ENCODE measurements at regions not wholly inside any gene's neighbourhood (a gene's known extent, or its start where the extent isn't known, plus 50 kb on each side); places are given as distances from the start of the nearest gene placed in this dataset.

DNA sequence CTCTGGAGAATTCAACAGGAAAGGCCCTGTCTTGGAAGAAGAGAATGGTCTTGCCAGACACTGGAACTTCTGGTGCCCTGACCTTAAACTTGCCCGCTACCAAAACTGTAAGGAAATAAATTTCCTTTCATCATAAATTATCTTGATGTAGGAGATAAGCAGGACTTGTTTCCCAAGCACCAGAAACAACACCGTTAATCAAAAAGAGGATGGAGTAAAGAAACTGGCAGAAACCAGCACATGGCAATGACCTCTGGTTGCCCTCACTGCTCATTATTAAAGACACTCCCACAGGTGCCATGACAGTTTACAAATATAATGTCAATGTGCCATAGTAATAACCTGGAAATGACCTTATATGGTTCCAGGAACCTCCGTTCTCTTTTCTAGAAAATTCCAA lies 426.1 kb downstream of the EDEM1 start:
- no peaks in the 10 kb centered on the region for H3K4me1 Mint-ChIP-seq (ENCODE audit: unreplicated experiment)
- no peak for DNase-seq (ENCODE audit: extremely low spot score, unreplicated experiment)
- peaks cover 14% of the 10 kb centered on the region for H3K9me3 Mint-ChIP-seq (ENCODE audit: unreplicated experiment)
- H3K4me3 Mint-ChIP-seq (ENCODE audit: unreplicated experiment), result no peak overlapping the region
- TF ChIP-seq, protein P1, sequence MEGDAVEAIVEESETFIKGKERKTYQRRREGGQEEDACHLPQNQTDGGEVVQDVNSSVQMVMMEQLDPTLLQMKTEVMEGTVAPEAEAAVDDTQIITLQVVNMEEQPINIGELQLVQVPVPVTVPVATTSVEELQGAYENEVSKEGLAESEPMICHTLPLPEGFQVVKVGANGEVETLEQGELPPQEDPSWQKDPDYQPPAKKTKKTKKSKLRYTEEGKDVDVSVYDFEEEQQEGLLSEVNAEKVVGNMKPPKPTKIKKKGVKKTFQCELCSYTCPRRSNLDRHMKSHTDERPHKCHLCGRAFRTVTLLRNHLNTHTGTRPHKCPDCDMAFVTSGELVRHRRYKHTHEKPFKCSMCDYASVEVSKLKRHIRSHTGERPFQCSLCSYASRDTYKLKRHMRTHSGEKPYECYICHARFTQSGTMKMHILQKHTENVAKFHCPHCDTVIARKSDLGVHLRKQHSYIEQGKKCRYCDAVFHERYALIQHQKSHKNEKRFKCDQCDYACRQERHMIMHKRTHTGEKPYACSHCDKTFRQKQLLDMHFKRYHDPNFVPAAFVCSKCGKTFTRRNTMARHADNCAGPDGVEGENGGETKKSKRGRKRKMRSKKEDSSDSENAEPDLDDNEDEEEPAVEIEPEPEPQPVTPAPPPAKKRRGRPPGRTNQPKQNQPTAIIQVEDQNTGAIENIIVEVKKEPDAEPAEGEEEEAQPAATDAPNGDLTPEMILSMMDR (IDR thresholded peaks at IDR 0.05), result no peak
- H3K27me3 Mint-ChIP-seq (ENCODE audit: unreplicated experiment), result no peaks in the 10 kb centered on the region
- no peak overlapping the region for H3K27ac Mint-ChIP-seq (ENCODE audit: unreplicated experiment)
- H3K36me3 Mint-ChIP-seq (ENCODE audit: unreplicated experiment), result no peaks in the 10 kb centered on the region

DNA sequence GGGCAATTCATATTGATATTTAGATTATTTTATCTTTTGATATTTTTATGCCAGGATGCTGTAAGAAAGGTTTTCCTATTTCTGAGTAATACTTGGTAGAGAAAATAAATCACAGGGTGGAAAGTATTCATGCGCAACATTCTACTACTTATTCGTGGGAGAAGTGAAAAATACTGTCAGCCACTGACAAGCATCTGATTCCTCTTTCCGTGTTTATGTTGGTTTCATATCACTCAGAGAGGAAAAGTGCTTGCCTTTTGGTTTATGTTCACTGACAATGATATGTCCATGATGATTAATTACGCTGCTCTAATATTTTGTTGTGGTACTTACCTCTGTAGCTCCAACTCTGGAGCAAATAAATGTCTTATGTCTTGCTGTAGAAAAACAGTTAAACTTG lies 429.4 kb downstream of the EDEM1 start:
- H3K9me3 Mint-ChIP-seq (ENCODE audit: unreplicated experiment), result peaks cover 15% of the 10 kb centered on the region
- TF ChIP-seq, protein P1 (IDR thresholded peaks at IDR 0.05), result no peak
- no peak for DNase-seq (ENCODE audit: extremely low spot score, unreplicated experiment)
- H3K27ac Mint-ChIP-seq (ENCODE audit: unreplicated experiment), result no peak overlapping the region
- no peaks in the 10 kb centered on the region for H3K36me3 Mint-ChIP-seq (ENCODE audit: unreplicated experiment)
- H3K4me1 Mint-ChIP-seq (ENCODE audit: unreplicated experiment), result no peaks in the 10 kb centered on the region
- no peak overlapping the region for H3K4me3 Mint-ChIP-seq (ENCODE audit: unreplicated experiment)
- no peaks in the 10 kb centered on the region for H3K27me3 Mint-ChIP-seq (ENCODE audit: unreplicated experiment)

DNA sequence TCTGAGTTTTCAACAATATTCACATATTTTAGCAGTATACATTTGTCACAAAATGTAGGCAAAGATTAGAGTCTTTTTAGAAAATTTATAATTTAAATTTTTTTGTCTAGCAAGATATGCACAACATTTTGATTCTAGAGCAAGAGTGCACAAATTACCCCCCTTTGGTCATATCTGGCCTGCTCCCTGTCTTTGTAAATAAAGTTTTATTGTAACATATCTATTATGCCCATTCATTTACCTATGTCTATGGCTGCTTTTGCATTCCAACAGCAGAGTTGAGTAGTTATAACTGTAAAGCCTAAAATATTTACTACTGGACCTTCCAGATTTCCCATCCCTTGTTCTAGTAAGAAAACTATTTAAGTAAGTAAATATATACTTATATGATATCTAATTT lies 430.7 kb downstream of the EDEM1 start:
- no peak for DNase-seq (ENCODE audit: extremely low spot score, unreplicated experiment)
- Mint-ChIP-seq H3K27ac (ENCODE audit: unreplicated experiment) (no peak overlapping the region), H3K4me3 (ENCODE audit: unreplicated experiment) (no peak overlapping the region), H3K9me3 (ENCODE audit: unreplicated experiment) (peaks cover 18% of the 10 kb centered on the region), H3K27me3 (ENCODE audit: unreplicated experiment) (no peaks in the 10 kb centered on the region), H3K4me1 (ENCODE audit: unreplicated experiment) (no peaks in the 10 kb centered on the region), H3K36me3 (ENCODE audit: unreplicated experiment) (no peaks in the 10 kb centered on the region)
- TF ChIP-seq, protein P1 (IDR thresholded peaks at IDR 0.05), result no peak

DNA sequence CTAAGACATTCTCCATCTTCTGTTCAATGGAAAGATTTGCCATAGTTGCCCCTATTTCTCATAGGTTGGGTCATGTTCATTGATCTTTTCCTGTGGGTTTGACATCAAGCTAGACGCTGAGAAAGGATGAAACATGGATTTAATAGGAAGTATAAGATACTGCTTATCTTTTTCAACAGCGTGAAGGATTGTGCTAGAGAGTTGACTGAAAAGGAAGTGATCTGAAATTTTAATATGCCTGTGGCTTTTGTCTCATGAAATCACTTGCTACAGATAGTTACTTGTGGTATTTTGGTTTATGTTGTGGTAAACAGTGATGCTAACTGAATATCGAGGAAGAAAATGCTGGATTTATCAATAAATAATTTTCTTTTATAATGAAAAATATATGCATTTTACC lies 442.9 kb downstream of the EDEM1 start:
- no peak for DNase-seq (ENCODE audit: extremely low spot score, unreplicated experiment)
- H3K36me3 Mint-ChIP-seq (ENCODE audit: unreplicated experiment), result no peaks in the 10 kb centered on the region
- H3K27me3 Mint-ChIP-seq (ENCODE audit: unreplicated experiment), result no peaks in the 10 kb centered on the region
- no peak overlapping the region for H3K27ac Mint-ChIP-seq (ENCODE audit: unreplicated experiment)
- no peaks in the 10 kb centered on the region for H3K4me1 Mint-ChIP-seq (ENCODE audit: unreplicated experiment)
- TF ChIP-seq, protein P1 (IDR thresholded peaks at IDR 0.05), result no peak
- H3K4me3 Mint-ChIP-seq (ENCODE audit: unreplicated experiment), result no peak overlapping the region
- peaks cover 25% of the 10 kb centered on the region for H3K9me3 Mint-ChIP-seq (ENCODE audit: unreplicated experiment)

DNA sequence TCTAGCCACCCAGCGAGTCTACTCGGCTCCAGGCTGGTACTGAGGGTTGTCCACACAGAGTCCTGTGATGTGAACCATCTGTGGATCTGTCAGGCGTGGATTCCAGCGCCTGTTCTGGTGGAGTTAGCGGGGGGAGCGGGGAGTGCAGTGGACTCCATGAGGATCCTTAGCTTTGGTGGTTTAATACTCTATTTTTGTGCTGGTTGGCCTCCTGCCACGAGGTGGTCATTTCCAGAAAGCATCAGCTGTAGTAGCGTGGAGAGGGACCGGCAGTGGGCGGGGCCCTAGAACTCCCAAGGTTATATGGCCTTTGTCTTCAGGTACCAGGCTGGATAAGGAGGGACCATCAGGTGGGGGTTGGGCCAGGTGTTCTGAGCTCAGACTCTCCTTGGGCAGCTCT lies 446.5 kb downstream of the EDEM1 start:
- TF ChIP-seq, protein P1 (IDR thresholded peaks at IDR 0.05), result no peak
- H3K4me3 Mint-ChIP-seq (ENCODE audit: unreplicated experiment), result no peak overlapping the region
- no peak for DNase-seq (ENCODE audit: extremely low spot score, unreplicated experiment)
- H3K9me3 Mint-ChIP-seq (ENCODE audit: unreplicated experiment), result peaks cover 19% of the 10 kb centered on the region
- H3K36me3 Mint-ChIP-seq (ENCODE audit: unreplicated experiment), result no peaks in the 10 kb centered on the region
- no peaks in the 10 kb centered on the region for H3K4me1 Mint-ChIP-seq (ENCODE audit: unreplicated experiment)
- H3K27me3 Mint-ChIP-seq (ENCODE audit: unreplicated experiment), result no peaks in the 10 kb centered on the region
- H3K27ac Mint-ChIP-seq (ENCODE audit: unreplicated experiment), result no peak overlapping the region

Data from osteocyte (in vitro differentiated cells).